ENCODE measurements at regions not wholly inside any gene's neighbourhood (a gene's known extent, or its start where the extent isn't known, plus 50 kb on each side); places are given as distances from the start of the nearest gene placed in this dataset.

GRCh38 chr1:219318826-219319225 lies 145.1 kb downstream of the LYPLAL1 start:
- no peak for TF ChIP-seq POLR2A (IDR thresholded peaks at IDR 0.05)
- TF ChIP-seq CTCF (IDR thresholded peaks at IDR 0.05): no peak
- TF ChIP-seq POLR2AphosphoS5 (IDR thresholded peaks at IDR 0.05): no peak

All from sigmoid colon (tissue), 4 donors.